ENCODE measurements at regions not wholly inside any gene's neighbourhood (a gene's known extent, or its start where the extent isn't known, plus 50 kb on each side); places are given as distances from the start of the nearest gene placed in this dataset.

DNA sequence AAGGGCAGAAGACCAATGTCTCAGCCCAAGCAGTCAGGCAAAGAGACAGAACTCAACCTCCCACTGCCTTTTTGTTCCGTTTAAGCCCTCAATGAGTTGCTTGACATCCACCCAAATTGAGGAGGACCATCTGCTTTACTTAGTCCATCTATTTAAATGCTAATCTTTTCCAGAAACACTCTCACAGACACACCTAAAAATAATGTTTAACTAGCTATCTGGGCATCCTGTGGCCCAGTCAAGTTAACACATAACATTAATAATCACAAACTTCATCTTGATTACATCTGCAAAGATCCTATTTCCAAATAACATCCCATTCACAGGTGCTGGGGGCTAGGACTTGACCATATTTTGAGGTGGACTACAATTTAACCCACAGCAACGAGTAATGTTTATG lies 115.7 kb downstream of the RAB11FIP2 start:
- DNase-seq = no peak

DNA sequence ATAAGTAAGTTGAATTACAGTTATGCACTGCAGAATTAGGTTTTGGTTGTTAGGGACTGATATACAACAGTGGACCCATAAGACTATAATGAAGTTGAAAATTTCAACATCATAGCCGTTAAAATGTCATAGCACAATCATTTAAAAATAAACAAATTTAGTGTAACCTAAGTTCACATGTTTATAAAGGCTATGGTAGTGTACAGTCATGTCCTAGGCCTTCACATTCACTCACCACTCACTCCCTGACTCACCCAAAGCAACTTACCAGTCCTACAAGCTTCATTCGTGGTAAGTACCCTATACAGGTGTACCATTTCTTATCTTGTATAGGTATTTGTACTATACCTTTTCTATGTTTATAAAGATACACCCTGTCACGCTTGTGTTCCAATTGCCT lies 113.7 kb downstream of the RAB11FIP2 start:
- no peak for DNase-seq

DNA sequence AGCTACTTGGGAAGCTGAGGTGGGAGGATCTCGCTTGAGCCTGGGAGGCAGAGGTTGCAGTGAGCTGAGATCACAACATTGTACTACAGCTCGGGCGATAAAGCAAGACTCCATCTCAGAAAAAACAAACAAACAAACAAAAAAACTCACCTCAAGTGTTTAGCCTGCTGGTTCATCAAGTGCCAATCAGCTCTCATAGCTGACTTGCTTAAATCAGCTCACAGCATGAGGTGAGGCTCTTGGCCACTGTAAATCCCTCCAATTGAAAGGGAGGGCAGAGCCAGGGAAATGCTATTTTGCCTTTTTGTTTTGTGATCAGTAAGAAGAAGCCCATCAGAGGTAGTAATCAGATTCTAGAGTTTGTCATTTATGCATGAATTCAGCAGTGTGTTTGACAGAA lies 112.3 kb downstream of the RAB11FIP2 start:
- DNase-seq = no peak

DNA sequence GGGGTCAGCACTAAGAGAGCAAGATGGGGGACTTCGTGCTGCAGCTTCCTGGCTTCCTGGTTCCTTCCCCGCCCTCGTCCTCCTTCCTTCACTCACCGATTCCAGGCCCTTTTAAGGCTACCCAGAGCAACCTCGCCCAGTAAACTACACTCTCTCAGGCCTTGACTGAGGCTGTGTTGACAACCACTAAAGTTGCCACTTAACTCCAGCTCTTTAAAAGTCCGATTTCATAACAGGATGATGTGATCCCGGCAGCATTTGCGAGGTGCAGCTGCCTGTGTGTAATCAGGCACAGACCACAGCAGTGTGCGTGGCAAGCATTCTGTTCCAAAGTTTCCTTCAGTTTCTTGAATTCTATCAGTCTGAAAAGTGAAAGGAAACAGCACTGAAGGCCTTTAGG lies 110.6 kb downstream of the RAB11FIP2 start:
- DNase-seq = no peak

DNA sequence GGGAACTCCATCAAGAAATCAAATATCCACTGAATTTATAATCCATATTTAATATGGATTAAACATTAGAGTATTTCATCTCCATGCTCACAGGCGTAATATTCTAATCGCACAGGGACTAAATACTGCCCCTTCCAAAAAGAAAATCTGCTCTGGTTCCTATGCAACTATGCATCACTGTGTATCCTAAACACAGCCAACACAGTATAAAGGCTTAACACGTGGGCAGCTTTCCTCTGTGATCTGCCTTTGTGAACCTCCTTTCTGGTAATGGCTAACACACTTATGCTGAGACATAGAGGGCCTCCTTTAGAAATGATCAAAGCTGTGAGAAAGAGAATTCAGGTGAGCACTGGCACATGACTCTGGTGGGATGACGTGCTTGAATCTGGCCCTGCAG lies 110.2 kb downstream of the RAB11FIP2 start:
- DNase-seq = no peak

DNA sequence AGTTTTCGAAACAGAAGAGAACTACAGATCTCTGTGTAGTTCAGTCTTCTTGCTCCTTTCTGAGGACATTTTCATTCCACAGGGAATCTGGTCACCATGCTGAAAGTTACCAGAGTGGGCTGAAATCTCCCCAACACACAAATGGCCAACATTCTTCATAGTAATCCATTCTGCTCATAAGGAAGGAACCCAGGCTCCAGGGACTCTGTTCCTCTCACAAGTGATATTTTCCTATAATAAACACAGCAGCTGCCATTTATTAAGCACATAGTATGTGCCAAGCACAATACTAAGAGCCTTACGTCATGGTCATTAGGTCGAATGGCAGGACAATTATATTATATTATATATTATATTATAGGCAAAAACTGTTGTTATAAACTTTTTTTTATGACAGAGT lies 109.8 kb downstream of the RAB11FIP2 start:
- DNase-seq = no peak

DNA sequence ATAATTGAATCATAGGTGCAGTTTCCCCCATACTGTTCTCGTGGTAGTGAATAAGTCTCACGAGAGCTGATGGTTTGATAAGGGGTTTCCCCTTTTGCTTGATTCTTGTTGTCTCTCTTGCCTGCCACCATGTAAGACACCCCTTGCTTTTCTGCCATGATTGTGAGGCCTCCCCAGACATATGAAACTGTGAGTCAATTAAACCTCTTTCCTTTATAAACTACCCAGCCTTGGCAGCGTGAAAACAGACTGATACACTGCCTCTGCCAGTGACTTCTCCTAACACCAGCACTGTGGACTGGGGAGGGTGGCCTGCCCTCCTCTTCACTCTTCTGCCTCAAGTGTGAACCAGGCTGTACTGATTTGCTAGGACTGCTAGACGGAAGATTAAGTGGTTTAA lies 108.6 kb downstream of the RAB11FIP2 start:
- no peak for DNase-seq

DNA sequence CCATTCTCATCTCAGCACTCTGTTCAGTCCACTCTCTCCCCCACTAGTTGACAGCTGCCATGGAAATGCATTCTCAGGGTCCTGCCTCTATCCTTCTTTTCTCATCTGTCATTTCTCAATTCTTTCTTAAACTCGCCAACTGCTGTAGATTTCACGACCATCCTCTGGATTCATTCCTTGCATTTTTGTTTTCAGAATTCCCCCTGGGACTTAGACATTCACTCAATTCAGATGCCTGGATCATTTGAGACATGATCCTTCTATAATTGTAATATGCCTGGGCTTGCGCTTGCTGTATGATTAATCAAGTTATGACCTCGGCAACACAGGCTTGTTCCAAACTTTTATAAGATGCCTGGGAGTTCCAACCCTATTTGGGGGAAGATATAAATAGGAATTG lies 104.5 kb downstream of the RAB11FIP2 start:
- no peak for DNase-seq

DNA sequence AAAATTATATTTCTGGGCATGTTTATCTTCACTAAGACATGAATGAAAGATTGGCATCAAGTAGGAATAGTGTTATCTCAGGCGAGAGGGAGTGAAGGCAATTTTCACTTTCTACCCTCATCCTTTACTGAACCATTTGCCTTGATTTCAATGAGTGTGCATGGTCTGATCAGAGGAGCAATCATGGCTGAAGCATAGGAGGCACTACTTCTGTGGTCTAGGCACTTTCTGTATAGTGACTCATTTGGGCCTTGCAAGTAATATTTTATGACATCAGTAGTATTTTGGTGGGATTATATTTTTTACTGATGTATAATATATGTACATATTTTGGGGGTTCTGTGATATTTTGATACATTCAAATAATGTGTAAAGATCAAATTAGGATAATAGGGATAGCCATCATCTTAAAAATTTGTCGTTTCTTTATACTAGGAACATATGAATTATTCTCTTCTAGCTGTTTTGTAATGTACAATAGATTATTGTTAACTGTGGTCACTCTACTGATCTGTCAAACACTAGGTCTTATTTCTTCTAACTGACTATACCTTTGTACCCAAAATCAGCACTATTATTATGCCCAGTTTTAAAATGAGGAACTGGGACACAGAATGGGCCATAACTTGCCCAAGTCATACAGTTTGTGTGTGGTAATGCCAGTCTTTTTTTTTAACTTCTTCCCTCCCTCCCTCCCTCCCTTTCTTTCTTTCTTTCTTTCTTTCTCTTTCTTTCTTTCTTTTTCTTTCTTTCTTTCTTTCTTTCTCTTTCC lies 101.9 kb downstream of the RAB11FIP2 start:
- no peak for DNase-seq

DNA sequence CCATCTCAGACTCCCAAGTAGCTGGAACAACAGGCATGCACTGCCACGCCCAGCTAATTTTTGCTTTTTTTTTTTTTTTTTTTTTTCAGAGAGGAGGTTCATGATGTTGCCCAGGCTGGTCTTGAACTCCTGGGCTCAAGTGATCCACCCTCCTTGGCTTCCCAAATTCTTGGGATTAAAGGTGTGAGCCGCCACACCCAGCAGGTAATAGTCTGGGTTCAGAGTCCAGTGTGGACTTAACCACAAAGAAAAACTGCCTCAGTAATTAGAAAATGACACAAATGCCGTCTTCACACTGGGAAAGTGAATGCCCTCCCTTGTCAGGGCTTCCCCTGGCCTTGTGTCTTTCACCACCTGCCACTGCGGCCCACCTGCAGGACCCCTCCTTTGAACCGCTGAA lies 101.1 kb downstream of the RAB11FIP2 start:
- DNase-seq = no peak

DNA sequence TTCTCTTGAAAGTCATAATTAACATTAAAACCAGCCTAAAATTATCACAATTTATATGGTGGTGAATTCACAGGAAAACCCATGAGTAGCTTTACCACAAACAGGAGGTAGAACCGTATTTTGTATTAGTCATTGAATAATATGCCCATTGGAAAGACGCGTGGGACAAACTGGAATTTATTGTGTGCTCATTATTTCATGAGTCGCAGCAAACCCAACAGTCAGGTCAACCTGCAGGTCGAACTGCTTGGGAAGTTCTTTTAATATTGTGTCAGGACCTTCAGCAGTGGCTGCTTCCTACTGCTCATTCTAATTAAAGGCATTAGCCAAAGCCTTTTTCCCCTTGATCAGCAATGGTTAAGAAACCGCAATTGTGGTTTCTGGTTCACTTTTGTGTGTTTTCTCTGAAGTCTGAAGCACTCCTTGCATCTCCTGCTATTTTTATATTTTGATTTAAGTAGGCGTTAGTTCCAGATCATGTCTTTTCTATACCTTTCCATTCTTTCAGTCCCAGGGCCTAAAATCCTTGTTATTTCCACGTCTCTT lies 100.1 kb downstream of the RAB11FIP2 start:
- DNase-seq = no peak

DNA sequence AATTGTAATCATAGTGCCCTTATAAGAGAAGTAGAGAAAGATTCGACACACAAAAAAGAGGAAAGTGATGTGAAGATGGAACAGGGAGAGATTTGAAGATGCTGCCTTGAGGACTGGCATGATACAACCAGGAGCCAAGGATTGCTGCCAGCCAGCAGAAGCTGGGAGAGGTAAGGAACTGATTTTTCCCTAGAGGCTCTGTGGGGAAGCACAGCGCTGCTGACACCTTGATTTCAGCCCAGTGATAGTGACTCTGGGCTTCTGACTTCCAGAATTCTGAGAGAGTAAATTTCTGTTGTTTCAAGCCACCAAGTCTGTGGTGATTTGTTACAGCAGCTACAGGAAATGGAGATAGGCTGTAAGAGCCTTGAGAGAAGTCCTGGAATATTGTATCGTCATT lies 98.2 kb downstream of the RAB11FIP2 start:
- no peak for DNase-seq

DNA sequence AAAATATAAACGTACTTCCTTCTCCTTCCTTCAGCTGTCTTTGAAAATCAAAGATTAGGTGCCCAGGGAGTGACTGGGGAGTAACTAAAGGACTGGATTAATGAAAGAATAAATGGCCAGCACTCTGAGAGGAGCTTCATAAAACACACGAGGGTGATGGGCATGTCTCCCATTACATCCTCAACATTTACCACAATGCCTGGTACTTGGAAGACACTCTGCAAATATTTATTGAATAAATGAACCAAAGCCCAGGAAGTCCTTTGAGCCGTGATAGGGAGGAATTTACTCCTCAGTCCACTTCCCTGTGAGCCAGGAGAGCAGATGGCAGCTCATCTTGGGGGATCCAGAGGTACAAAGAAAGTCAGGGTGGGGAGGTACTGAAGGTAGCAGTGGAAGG lies 96.3 kb downstream of the RAB11FIP2 start:
- no peak for DNase-seq
